ENCODE measurements at regions not wholly inside any gene's neighbourhood (a gene's known extent, or its start where the extent isn't known, plus 50 kb on each side); places are given as distances from the start of the nearest gene placed in this dataset.

GRCh38 chr9:18159254-18159653 lies 314.7 kb upstream of the ADAMTSL1 start:
- DNase-seq, result no peak

GRCh38 chr9:18163146-18163545 lies 310.8 kb upstream of the ADAMTSL1 start:
- DNase-seq, result no peak

GRCh38 chr9:18167733-18168132 lies 306.2 kb upstream of the ADAMTSL1 start:
- DNase-seq, result no peak

- DNase-seq, result no peak
Observed at GRCh38 chr9:18173923-18174322, 300.0 kb upstream of the ADAMTSL1 start.

GRCh38 chr9:18182636-18183035 lies 291.3 kb upstream of the ADAMTSL1 start:
- no peak for DNase-seq

GRCh38 chr9:18183974-18184373 lies 290.0 kb upstream of the ADAMTSL1 start:
- no peak for DNase-seq

- DNase-seq, result no peak
Observed at GRCh38 chr9:18184401-18184800, 289.6 kb upstream of the ADAMTSL1 start.

- no peak for DNase-seq
Observed at GRCh38 chr9:18185196-18185595, 288.8 kb upstream of the ADAMTSL1 start.

- DNase-seq, result no peak
Observed at GRCh38 chr9:18188971-18189370, 285.0 kb upstream of the ADAMTSL1 start.

GRCh38 chr9:18189871-18190670 lies 283.9 kb upstream of the ADAMTSL1 start:
- no peak for DNase-seq

- no peak for DNase-seq
Observed at GRCh38 chr9:18190671-18191374, 283.1 kb upstream of the ADAMTSL1 start.

GRCh38 chr9:18194316-18194715 lies 279.6 kb upstream of the ADAMTSL1 start:
- DNase-seq, result no peak

GRCh38 chr9:18195223-18195622 lies 278.7 kb upstream of the ADAMTSL1 start:
- no peak for DNase-seq

- DNase-seq, result no peak
Observed at GRCh38 chr9:18202924-18203323, 271.0 kb upstream of the ADAMTSL1 start.

- DNase-seq, result no peak
Observed at GRCh38 chr9:18207735-18208134, 266.2 kb upstream of the ADAMTSL1 start.

- no peak for DNase-seq
Observed at GRCh38 chr9:18208166-18209059, 265.5 kb upstream of the ADAMTSL1 start.

GRCh38 chr9:18215626-18216025 lies 258.3 kb upstream of the ADAMTSL1 start:
- DNase-seq, result no peak

GRCh38 chr9:18216376-18216775 lies 257.6 kb upstream of the ADAMTSL1 start:
- DNase-seq, result no peak

- no peak for DNase-seq
Observed at GRCh38 chr9:18228101-18228500, 245.9 kb upstream of the ADAMTSL1 start.

GRCh38 chr9:18229992-18230676 lies 243.8 kb upstream of the ADAMTSL1 start:
- DNase-seq, result no peak

- DNase-seq, result no peak
Observed at GRCh38 chr9:18233311-18233710, 240.6 kb upstream of the ADAMTSL1 start.

- no peak for DNase-seq
Observed at GRCh38 chr9:18233776-18234445, 240.0 kb upstream of the ADAMTSL1 start.
